GM20000 (cell line): ENCODE measurements at regions not wholly inside any gene's neighbourhood (a gene's known extent, or its start where the extent isn't known, plus 50 kb on each side); places are given as distances from the start of the nearest gene placed in this dataset.

ENCODE experiments used
- DNase-seq: peaks from one replicate; pipeline ENCODE4 v3.0.0; 2012; ENCODE audit warnings: low spot score
- TF ChIP-seq, protein P1 (sequence below): IDR thresholded peaks from 2 replicates; pipeline ENCODE4 v1.5.1; 2012; ENCODE audit warnings: mild to moderate bottlenecking, control low read depth; ENCODE audit errors: extremely low read depth, missing control alignments

DNA sequence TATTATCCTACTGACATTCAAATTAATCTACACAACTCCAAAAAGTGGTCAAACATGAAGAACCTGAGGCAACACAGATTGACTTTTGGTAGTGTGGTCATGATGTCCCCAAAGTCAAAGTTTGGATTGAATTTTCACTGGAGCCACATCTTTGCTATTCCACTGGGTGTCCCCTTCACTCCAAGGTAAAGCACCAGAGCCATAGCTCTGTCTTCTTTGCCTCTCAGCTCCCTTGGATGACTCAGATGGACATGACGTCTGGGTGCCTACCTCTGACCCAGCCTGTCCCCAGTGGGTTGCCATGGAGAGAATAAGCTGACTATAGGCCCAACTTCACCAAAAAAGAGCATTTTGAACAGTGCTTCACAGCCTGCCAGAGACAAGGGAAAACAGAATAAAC is 57.4 kb upstream of the ARHGAP42 start:
- TF ChIP-seq, protein P1, sequence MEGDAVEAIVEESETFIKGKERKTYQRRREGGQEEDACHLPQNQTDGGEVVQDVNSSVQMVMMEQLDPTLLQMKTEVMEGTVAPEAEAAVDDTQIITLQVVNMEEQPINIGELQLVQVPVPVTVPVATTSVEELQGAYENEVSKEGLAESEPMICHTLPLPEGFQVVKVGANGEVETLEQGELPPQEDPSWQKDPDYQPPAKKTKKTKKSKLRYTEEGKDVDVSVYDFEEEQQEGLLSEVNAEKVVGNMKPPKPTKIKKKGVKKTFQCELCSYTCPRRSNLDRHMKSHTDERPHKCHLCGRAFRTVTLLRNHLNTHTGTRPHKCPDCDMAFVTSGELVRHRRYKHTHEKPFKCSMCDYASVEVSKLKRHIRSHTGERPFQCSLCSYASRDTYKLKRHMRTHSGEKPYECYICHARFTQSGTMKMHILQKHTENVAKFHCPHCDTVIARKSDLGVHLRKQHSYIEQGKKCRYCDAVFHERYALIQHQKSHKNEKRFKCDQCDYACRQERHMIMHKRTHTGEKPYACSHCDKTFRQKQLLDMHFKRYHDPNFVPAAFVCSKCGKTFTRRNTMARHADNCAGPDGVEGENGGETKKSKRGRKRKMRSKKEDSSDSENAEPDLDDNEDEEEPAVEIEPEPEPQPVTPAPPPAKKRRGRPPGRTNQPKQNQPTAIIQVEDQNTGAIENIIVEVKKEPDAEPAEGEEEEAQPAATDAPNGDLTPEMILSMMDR: no peak
- DNase-seq: no peak

DNA sequence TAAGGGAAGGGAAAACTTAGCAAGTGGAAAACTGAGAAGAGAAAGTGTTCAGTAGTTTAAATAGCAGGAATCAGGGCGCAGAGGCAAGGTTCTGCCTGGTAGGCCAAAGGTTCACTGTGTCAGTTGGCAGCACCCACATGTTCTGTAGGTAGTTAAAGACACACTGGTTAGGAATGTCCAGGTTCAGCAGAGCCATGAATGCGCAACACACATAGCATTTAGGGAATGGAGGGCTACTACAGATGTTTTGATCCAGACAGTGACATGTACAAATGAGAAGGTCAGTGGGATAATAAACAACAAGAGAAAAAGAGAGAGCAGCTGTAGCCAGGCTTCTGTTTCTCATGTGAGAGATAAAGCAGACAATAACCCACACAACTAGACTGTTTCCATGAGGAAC is 56.2 kb upstream of the ARHGAP42 start:
- no peak for DNase-seq
- TF ChIP-seq, protein P1: no peak

DNA sequence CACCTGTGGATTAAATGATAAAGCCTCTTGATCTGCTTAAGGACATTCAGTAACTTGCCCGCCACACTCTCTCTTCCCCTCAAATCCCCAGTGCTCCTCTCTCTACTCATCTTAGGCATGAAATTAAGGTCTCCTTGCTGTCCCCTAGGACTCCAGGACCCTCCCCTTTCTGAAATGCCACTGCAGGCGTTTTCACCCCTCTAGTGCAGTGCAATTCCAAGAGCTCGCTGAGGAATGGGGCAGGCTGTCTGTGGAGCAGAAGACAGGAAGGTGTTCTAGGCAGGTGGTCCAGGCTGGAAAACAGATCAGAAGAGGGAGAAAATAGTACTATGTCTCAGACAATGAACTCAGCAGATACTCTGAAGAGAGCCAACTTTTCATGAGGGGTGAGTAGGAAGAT is 55.8 kb upstream of the ARHGAP42 start:
- DNase-seq: no peak
- TF ChIP-seq, protein P1: no peak

DNA sequence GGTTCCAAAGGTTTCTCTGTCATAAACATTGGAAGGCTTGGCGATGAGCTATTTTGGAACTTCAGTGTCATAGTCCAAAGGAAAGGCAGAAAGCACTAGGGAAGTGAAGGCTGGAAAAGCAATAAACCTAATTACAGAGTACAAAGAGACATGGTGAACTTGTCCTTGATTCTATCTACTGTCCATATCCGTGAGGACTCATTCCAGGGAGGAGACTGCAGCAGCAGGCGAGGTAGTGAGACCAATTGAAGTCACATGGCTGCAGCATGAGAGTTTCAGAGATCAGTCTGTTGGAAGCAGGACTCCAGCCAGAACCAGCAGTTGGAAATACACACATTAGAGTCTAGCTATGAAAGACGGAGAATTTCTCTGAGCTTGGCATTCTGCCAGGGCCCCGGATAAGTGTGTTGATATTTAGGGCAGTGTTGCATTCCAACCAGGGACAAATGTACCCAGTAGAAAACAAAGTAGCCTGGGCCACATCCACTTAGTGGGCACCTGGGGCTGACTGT is 54.1 kb upstream of the ARHGAP42 start:
- DNase-seq: no peak
- TF ChIP-seq, protein P1: no peak

DNA sequence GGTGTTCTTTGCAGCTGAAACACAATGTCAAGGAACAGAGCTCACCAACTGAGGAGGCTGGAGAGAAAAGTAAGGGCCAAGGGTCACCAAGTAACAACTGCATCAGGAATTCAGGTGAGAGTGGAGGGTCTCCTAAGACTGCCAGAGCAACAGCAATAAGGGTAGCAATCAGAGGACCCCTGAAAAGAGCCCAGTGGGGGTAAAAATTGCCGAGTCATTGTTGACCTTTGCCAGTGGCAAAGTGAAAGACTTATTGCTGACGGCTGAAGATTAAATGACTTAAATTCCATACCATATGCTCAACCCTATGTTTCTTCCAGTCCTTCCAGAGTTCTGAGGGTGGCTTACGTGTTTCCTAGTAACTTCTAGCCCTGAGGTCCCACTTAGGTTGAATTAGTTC is 51.9 kb upstream of the ARHGAP42 start:
- no peak for DNase-seq
- TF ChIP-seq, protein P1: no peak

DNA sequence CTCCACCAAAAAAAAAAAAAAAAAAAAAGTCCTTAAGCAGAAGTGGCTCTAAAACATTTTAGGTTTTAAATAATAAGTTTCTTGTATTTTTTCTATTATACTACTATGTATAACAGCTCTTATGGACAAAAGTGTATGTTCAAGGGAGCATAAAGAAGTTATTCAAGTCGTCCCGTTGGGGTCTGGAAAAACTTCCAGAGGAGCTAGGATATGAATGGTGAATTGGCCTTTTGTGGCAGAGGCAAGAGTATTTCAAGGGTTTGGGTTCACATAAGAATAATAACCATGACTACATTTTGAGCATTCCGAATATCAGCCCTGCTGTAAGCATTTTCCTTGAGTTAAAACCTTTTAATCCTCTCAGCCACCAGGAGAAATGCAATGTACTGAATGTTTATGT is 50.6 kb upstream of the ARHGAP42 start:
- TF ChIP-seq, protein P1: no peak
- no peak for DNase-seq
